ENCODE measurements at regions not wholly inside any gene's neighbourhood (a gene's known extent, or its start where the extent isn't known, plus 50 kb on each side); places are given as distances from the start of the nearest gene placed in this dataset.

DNA sequence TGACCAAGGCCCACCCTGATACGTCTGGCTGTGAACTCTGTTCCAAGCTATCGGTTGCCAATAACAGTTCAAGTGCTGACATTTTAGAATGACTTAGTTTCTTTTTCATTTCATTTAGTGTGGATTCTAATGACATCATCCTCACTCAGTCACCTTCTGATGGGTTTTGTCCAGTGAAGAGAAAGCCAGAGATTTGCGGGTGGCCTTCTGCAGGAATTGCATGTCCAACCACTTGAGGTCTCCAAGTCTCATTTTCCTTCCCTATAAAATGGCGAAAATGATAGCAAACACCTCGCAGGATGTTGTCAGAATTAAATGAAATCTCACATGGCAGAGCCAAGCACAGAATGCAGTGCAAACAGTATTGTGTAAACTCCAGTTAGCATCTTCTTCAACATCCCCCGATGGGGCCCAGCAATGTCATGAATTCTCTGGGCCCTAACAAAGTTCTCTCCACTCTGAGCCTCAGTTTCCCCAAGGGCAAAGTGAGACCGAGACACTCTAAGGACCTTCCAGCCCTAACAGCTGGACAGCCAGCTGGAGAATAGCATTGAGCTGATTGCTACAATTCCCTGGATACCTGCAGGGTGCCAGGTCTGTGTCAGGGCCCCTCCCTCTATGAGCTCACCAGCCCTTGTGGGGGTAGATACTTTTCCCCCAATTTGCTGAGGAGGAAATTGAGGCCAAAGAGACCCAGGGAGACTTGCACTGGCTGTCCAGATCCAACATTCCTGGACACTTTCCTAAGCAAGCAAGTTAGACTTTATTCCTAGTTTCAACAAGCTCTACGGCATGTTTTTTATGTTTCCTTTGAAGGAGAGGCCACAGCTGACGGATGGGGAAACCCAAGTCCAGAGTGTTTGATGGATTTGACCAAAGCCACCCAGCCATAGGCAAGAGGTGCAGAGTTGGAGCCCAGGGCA lies 286.7 kb downstream of the MN1 start:
- H3K4me3 ChIP-seq (ENCODE audit: low read depth, low read length): no peak overlapping the region
- no peaks in the 10 kb centered on the region for H3K27me3 ChIP-seq (ENCODE audit: insufficient read depth, low read depth, severe bottlenecking)
- TF ChIP-seq, protein P1, sequence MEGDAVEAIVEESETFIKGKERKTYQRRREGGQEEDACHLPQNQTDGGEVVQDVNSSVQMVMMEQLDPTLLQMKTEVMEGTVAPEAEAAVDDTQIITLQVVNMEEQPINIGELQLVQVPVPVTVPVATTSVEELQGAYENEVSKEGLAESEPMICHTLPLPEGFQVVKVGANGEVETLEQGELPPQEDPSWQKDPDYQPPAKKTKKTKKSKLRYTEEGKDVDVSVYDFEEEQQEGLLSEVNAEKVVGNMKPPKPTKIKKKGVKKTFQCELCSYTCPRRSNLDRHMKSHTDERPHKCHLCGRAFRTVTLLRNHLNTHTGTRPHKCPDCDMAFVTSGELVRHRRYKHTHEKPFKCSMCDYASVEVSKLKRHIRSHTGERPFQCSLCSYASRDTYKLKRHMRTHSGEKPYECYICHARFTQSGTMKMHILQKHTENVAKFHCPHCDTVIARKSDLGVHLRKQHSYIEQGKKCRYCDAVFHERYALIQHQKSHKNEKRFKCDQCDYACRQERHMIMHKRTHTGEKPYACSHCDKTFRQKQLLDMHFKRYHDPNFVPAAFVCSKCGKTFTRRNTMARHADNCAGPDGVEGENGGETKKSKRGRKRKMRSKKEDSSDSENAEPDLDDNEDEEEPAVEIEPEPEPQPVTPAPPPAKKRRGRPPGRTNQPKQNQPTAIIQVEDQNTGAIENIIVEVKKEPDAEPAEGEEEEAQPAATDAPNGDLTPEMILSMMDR (IDR thresholded peaks at IDR 0.05; ENCODE audit: low read depth, low read length): no peak
- DNase-seq: no peak
- no peaks in the 10 kb centered on the region for H3K9me3 ChIP-seq (ENCODE audit: severe bottlenecking)
- H3K36me3 ChIP-seq: no peaks in the 10 kb centered on the region
- H3K27ac ChIP-seq: no peak overlapping the region

DNA sequence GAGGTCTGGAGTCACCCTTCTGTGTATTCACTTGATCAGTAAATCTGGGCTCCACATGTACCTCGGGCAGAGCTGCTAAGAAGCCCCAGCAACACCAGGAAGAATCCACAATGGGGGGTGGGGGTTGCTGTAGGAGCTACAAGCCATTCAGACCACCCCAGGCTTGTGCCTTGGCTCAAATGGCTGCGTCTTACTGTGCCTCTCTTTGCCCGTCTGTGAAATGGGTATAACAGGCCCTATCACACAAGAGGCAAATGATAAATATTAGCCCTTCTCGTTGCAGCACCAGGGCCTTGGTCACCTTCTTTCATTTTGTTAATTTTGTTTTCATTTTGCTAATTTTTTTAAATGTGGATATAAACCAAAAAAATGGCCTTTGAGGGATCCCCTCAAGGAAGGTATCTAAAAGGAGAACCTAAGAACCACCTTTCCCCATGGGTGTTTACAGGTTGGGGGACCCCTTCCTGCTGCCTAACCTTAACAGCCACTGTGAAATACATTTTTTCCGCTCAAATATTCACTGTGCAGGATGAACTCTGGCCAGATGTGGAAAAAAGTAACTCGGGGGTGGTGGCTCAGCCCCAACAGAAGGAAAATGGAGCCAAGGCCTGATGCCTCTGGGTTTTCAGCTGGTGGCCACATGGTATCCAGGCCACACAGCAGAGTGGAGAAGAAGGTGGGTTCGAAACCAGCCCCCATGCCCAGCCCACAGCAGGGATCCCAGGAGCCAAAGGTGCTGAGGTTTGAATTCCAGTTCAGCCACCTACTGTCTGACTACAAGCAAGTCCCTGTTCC lies 284.0 kb downstream of the MN1 start:
- H3K4me3 ChIP-seq (ENCODE audit: low read depth, low read length): no peak overlapping the region
- no peaks in the 10 kb centered on the region for H3K27me3 ChIP-seq (ENCODE audit: insufficient read depth, low read depth, severe bottlenecking)
- H3K36me3 ChIP-seq: no peaks in the 10 kb centered on the region
- DNase-seq: no peak
- no peaks in the 10 kb centered on the region for H3K9me3 ChIP-seq (ENCODE audit: severe bottlenecking)
- TF ChIP-seq, protein P1 (IDR thresholded peaks at IDR 0.05; ENCODE audit: low read depth, low read length): no peak
- H3K27ac ChIP-seq: no peak overlapping the region

DNA sequence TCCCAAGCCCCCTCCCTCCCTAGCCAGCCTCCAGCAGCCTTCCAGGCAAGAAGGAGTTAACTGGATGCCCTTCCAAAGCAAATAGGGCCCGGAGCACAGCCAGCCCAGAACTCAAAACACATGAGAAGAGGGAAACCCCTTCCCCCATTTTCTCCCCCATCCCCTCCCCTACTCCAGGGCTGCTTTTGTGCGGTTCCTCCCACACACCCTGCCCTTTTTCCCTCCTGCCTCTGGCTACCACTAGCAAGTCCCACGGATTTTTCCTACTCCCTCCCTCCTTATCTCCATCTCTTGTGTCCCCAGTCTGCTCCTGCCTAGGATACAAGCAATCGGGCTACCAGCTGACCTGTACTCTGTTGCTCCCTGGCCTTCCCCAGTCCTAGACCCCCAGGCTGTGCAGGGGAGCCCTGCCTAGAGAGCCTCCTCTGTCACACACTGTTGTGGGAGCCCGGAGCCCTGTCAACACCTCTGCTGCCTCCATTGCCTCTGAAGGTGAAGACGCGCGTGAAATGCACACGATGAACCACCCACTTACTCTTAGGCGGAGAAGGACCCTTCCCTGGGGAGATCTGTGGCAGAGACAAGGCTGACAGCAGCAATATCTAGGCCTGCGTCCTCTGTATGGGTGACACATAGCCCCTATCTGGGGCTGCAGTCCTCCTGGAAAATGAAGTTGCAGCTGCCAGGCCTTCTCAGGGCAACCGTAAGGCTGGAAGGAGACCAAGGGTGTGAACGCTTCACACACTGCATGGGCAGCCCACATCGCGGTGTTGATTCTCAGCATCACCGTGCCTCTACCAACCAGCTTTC lies 282.8 kb downstream of the MN1 start:
- H3K4me3 ChIP-seq (ENCODE audit: low read depth, low read length): no peak overlapping the region
- no peaks in the 10 kb centered on the region for H3K36me3 ChIP-seq
- no peaks in the 10 kb centered on the region for H3K27me3 ChIP-seq (ENCODE audit: insufficient read depth, low read depth, severe bottlenecking)
- H3K9me3 ChIP-seq (ENCODE audit: severe bottlenecking): no peaks in the 10 kb centered on the region
- TF ChIP-seq, protein P1 (IDR thresholded peaks at IDR 0.05; ENCODE audit: low read depth, low read length): no peak
- DNase-seq: no peak
- H3K27ac ChIP-seq: no peak overlapping the region

DNA sequence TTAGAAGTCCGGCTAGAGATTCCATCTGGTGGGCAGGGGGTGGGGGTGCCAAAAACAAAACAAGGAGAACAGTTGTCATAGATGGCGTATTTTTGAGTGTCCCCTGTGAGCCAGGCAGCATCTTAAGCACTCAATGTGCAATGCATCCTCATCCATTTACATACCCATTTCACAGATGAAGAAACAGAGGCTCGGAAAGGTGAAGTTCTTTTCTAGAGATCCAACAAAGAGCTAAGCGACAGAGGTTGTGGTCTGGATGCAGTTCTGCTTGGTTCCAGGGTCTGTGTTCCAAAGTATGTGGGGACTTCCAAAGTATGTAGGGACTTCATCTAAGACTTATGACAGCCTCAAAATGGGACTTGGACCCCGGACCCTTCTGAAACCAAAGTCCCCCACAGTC lies 277.8 kb downstream of the MN1 start:
- no peaks in the 10 kb centered on the region for H3K36me3 ChIP-seq
- H3K27me3 ChIP-seq (ENCODE audit: insufficient read depth, low read depth, severe bottlenecking): no peaks in the 10 kb centered on the region

DNA sequence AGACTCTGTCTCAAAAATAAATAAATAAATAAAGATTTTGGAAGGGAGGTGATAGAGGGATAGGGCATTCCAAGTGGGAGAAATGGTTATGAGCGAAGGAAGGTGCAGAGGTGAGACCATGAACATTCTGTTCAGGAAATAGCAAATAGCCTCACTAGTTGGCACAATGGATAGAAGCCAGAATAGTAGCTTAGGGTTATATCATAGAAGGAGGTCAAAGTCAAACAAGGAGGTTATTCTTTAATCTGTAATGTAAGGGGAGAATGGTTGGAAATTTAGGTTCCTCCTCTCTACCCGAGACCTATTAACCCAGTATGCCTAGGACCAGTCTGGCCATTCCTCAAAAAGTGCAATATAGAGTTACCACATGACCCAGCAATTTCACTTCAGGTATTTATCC lies 275.8 kb downstream of the MN1 start:
- TF ChIP-seq, protein P1 (IDR thresholded peaks at IDR 0.05; ENCODE audit: low read depth, low read length): no peak
- Histone ChIP-seq H3K4me3 (ENCODE audit: low read depth, low read length) (no peak overlapping the region), H3K27ac (no peak overlapping the region), H3K9me3 (ENCODE audit: severe bottlenecking) (no peaks in the 10 kb centered on the region), H3K36me3 (no peaks in the 10 kb centered on the region), H3K27me3 (ENCODE audit: insufficient read depth, low read depth, severe bottlenecking) (no peaks in the 10 kb centered on the region)
- no peak for DNase-seq

More for the DNA sequence above, 277.8 kb downstream of the MN1 start:
- no peak for DNase-seq
- Histone ChIP-seq H3K4me3 (ENCODE audit: low read depth, low read length) (no peak overlapping the region), H3K27ac (no peak overlapping the region), H3K9me3 (ENCODE audit: severe bottlenecking) (no peaks in the 10 kb centered on the region)
- TF ChIP-seq, protein P1 (IDR thresholded peaks at IDR 0.05; ENCODE audit: low read depth, low read length): no peak
